GM12872 (cell line): ENCODE measurements at regions not wholly inside any gene's neighbourhood (a gene's known extent, or its start where the extent isn't known, plus 50 kb on each side); places are given as distances from the start of the nearest gene placed in this dataset.

Experiments used
- TF ChIP-seq, protein P1 (sequence below): IDR thresholded peaks from 3 replicates; pipeline ENCODE4 v1.5.1; 2011; ENCODE audit warnings: low read depth, mild to moderate bottlenecking, low read length, moderate library complexity; ENCODE audit not compliant: insufficient read depth

DNA sequence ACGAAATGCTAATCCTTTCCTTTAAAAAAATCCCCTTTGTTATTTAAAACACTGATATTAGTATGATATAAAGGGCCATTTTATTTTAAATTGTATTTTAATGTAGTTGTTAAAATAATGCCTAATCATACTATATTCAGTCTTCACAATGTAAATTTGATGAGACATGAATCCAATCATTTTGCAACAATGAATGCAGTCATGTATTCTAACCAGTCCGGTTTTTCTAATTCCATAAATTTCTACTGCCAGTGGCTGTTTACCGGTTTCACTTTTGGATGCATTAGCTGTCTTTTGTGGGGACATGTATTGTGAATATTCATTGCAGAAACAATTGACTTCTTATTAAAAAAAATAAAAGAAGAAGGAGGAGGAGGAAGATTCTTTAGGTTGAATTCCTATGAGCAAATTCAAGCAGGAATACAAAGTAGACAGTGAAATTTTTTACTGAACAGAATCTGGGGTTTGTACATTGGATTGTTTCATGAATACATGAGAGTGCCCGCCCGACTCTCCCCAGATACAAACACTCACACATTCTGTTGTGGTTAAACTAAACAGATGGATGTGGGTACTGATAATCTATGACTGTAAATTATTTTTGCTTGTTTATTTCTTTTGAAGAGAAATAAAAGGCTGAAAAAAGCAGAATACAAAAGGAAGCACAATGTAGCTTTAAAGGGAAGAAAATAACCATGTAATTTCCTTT is 624.8 kb upstream of the PTBP2 start:
- TF ChIP-seq, protein P1, sequence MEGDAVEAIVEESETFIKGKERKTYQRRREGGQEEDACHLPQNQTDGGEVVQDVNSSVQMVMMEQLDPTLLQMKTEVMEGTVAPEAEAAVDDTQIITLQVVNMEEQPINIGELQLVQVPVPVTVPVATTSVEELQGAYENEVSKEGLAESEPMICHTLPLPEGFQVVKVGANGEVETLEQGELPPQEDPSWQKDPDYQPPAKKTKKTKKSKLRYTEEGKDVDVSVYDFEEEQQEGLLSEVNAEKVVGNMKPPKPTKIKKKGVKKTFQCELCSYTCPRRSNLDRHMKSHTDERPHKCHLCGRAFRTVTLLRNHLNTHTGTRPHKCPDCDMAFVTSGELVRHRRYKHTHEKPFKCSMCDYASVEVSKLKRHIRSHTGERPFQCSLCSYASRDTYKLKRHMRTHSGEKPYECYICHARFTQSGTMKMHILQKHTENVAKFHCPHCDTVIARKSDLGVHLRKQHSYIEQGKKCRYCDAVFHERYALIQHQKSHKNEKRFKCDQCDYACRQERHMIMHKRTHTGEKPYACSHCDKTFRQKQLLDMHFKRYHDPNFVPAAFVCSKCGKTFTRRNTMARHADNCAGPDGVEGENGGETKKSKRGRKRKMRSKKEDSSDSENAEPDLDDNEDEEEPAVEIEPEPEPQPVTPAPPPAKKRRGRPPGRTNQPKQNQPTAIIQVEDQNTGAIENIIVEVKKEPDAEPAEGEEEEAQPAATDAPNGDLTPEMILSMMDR, result no peak

DNA sequence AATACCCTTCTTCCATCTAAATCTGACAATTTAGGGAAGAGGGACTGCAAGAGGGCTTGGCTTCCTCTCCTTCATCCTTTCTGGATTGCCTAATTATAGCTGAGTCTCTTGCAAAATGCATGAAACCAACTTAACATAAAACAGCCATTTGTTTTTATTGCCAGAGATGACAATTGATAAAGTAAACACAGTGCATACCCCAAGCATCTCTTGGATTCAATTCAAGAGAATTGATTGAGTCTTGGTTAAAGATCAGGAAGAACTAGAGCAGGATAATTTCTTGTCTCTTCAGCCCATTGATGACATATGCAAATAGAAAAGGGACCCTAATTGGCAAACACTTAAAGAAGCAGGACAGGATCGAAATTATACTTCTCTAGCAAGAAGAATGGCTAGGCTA is 617.1 kb upstream of the PTBP2 start:
- TF ChIP-seq, protein P1, result no peak

DNA sequence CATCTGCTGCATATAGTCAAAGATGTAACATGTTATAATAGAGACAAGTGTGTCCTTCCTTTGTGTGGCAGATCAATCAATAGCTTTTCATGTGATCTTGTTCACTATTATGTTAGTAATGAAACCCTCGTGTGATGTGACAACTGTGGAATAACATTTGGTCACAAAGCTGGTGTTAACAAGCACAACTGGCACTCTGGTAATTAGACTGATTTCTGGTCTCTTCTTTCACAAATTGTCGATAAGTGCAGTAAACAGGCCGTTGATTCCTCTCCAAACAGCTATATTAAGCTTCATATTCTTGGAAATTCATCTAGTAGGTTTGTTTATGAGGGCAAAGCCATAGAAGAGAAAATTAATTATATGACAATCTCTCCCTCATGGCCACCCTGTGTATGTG is 616.7 kb upstream of the PTBP2 start:
- TF ChIP-seq, protein P1, result no peak

DNA sequence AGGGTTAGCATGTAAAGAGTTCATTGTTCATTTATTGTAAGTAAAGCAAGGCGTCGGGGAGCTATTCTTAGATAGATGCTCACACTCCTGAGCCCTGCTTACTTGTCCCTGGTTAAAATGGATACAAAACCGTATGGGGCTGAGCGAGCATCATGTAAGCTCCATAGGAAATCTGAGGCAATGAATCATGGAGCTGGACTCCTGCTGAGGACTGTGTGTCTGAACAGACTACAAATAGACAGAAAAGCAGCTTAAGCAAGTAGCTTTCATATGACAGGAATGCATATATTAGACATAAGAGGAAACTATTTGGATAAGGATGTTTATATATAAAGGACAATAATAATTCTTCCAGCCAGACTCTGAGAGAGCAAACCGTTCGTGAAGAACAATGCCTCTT is 604.9 kb upstream of the PTBP2 start:
- TF ChIP-seq, protein P1, result no peak

DNA sequence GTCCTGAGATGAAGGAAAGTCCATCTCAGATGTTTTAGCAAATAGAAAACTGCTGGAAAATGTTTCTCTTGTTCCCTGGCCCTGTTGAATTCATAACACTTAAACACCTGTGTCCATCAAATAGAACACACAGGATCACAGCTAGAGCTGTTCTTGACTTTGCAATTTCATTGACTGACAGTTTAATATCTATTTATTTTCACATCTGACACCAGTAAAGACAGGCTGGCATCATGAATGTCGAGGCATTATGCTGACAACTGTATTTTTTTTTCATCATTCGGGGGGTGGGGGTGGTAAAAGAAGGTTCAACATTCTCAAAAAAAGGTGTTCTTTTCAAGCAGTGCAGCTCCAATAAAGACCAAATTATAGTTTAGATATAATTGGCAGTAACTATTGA is 591.2 kb upstream of the PTBP2 start:
- TF ChIP-seq, protein P1, result no peak

DNA sequence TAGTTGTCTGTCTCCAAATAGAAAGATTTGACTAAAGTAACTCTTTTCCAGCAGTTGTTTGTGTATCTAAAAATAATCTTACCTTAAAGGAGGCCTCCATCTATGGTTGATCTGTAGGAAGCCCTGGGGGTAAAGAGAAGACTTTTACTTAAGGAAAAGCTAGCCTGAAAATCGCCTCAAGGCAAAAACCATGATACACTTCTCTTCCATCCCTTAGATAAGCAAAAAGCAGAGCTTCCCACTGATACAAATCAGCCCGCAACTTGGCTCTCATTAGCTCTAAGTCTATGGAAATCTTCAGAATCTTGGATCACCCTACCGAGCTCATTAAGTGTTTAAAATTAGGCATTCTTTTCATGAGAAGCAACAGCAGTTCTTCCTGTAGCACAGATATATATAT is 576.9 kb upstream of the PTBP2 start:
- TF ChIP-seq, protein P1, result no peak

DNA sequence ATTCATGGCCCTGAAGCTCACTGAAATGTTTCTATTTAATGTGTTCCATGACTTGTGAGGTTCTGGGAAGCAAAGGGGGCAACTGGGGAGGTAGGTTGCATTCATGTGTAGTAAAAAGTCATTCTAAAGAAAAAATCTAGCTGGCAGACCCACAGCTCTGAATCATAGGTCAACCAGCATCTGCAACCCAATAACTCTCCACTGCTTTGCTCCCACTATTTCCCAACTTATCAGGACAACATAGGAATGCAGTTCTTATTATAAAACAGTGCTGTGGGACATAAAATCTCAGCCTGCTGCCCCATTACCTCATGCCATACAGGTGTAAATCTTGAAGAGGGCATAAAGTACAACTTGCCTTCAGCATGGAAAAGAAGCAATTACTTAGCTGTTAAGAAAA is 576.1 kb upstream of the PTBP2 start:
- TF ChIP-seq, protein P1, result no peak

DNA sequence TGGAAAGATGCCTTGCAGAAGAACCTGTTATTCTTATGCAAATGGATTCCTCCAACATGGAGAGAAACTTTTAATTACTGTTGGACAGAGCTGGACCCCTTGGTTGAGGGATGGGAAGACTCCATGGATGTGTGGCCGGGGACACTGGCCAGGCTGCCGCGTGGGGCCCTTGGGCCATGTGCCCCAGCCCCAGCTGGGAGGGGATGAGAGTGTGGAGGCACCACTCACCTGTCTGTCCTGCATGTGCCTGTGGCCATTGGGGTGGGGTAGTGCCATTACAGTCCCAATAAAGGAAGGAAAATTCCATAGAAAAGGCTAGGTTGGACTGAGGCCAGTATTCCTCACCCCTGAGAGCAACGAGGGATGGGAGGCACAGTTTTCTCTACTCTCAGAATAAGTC is 564.5 kb upstream of the PTBP2 start:
- TF ChIP-seq, protein P1, result no peak
